Neural progenitor cell (in vitro differentiated cells): ENCODE measurements at regions not wholly inside any gene's neighbourhood (a gene's known extent, or its start where the extent isn't known, plus 50 kb on each side); places are given as distances from the start of the nearest gene placed in this dataset.

ENCODE experiments used
- EZH2phosphoT487 ChIP-seq: fragments of 200-600 bp; sonication (generic); IDR thresholded peaks from 2 replicates; pipeline ENCODE4 v1.6.1; 2017; ENCODE audit warnings: antibody characterized with exemption
- TF ChIP-seq, protein P1 (sequence below): fragments of 200-600 bp; sonication (generic); IDR thresholded peaks from 2 replicates; pipeline ENCODE4 v1.5.1; 2017; ENCODE audit warnings: antibody characterized with exemption, mild to moderate bottlenecking

- TF ChIP-seq, protein P1, sequence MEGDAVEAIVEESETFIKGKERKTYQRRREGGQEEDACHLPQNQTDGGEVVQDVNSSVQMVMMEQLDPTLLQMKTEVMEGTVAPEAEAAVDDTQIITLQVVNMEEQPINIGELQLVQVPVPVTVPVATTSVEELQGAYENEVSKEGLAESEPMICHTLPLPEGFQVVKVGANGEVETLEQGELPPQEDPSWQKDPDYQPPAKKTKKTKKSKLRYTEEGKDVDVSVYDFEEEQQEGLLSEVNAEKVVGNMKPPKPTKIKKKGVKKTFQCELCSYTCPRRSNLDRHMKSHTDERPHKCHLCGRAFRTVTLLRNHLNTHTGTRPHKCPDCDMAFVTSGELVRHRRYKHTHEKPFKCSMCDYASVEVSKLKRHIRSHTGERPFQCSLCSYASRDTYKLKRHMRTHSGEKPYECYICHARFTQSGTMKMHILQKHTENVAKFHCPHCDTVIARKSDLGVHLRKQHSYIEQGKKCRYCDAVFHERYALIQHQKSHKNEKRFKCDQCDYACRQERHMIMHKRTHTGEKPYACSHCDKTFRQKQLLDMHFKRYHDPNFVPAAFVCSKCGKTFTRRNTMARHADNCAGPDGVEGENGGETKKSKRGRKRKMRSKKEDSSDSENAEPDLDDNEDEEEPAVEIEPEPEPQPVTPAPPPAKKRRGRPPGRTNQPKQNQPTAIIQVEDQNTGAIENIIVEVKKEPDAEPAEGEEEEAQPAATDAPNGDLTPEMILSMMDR, result no peak
- no peak for TF ChIP-seq EZH2phosphoT487
Measured at GRCh38 chr19:32196690-32197420, 148.6 kb upstream of the ZNF507 start.
